HG03469 (cell line): ENCODE measurements at regions not wholly inside any gene's neighbourhood (a gene's known extent, or its start where the extent isn't known, plus 50 kb on each side); places are given as distances from the start of the nearest gene placed in this dataset.
A peak's percentile ranks its signal among the peaks of the same experiment; 100 is the strongest.

Experiments
- ATAC-seq: cut with Tn5 transposase; IDR thresholded peaks from one replicate; pipeline ENCODE4 v1.9.1; 2021; ENCODE audit warnings: mild to moderate bottlenecking, moderate library complexity, moderate number of reproducible peaks; ENCODE audit not compliant: unreplicated experiment

- ATAC-seq: no peak
Measured at GRCh38 chr14:35456261-35456660, 51.7 kb upstream of the NFKBIA start.

GRCh38 chr14:35458442-35458841, 53.9 kb upstream of the NFKBIA start:
- ATAC-seq: no peak

GRCh38 chr14:35459776-35460175, 55.2 kb upstream of the NFKBIA start:
- no peak for ATAC-seq

- no peak for ATAC-seq
Measured at GRCh38 chr14:35470755-35471154, 63.2 kb upstream of the INSM2 start.

- no peak for ATAC-seq
Measured at GRCh38 chr14:35471803-35472202, 62.2 kb upstream of the INSM2 start.

GRCh38 chr14:35474323-35474722, 59.6 kb upstream of the INSM2 start:
- ATAC-seq: no peak

GRCh38 chr14:35480119-35480769, 53.7 kb upstream of the INSM2 start:
- peak; percentile 88 for ATAC-seq

- no peak for ATAC-seq
Measured at GRCh38 chr14:35482994-35483515, 50.9 kb upstream of the INSM2 start.
